Neural crest cell (in vitro differentiated cells): ENCODE measurements at regions not wholly inside any gene's neighbourhood (a gene's known extent, or its start where the extent isn't known, plus 50 kb on each side); places are given as distances from the start of the nearest gene placed in this dataset.
"Not testable (repeated sequence)": the region's sequence is repeated elsewhere in the genome, so short reads cannot be mapped to it uniquely, and the experiment has no call there.

Experiments used
- DNase-seq: peaks from one replicate; pipeline ENCODE4 v3.0.0; 2021; ENCODE audit warnings: low read depth, mixed read lengths, low spot score
- H3K27ac Mint-ChIP-seq: one replicate; pipeline ENCODE4 v1.8.0; 2021; ENCODE audit warnings: mild to moderate bottlenecking, mixed read lengths; ENCODE audit not compliant: unreplicated experiment
- H3K27me3 Mint-ChIP-seq: 2 replicates; pipeline ENCODE4 v1.8.0; 2021; ENCODE audit warnings: low read depth, mild to moderate bottlenecking, mixed read lengths
- H3K36me3 Mint-ChIP-seq: 2 replicates; pipeline ENCODE4 v1.8.0; 2021; ENCODE audit warnings: low read depth, mild to moderate bottlenecking, mixed read lengths
- H3K4me1 Mint-ChIP-seq: 2 replicates; pipeline ENCODE4 v1.8.0; 2021; ENCODE audit warnings: mixed read lengths
- H3K4me3 Mint-ChIP-seq: one replicate; pipeline ENCODE4 v1.8.0; 2021; ENCODE audit warnings: mild to moderate bottlenecking, mixed read lengths
- H3K9me3 Mint-ChIP-seq: 2 replicates; pipeline ENCODE4 v1.8.0; 2021; ENCODE audit warnings: mixed read lengths
- TF ChIP-seq, protein P1 (sequence below): fragments of 200-600 bp; sonication (generic); conservative IDR thresholded peaks from 2 replicates; pipeline ENCODE4 v1.5.0; 2021; ENCODE audit warnings: antibody characterized with exemption, mild to moderate bottlenecking

DNA sequence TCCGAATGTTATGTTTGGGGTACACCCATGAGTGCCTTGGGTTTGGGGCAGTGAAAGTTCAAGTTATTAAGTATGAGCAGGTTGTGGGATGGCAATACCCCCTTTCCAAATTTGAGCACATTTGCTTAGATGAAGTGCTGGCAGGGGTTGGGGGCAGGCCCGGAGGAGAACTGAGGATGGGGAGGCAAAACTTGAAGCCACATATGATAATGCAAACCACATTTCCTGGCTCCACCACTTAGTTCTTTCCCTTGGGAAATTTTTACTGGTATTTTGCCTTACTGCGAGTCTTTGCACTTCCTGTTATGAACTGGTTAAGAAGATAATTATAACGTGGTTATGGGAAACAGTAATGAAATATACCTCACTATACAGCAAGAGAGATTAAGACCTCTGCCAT lies 336.0 kb upstream of the ONECUT1 start:
- Mint-ChIP-seq H3K36me3 (no peaks in the 10 kb centered on the region), H3K4me1 (peaks cover 13% of the 10 kb centered on the region), H3K9me3 (no peaks in the 10 kb centered on the region), H3K27me3 (no peaks in the 10 kb centered on the region), H3K27ac (no peak overlapping the region), H3K4me3 (no peak overlapping the region)
- TF ChIP-seq, protein P1, sequence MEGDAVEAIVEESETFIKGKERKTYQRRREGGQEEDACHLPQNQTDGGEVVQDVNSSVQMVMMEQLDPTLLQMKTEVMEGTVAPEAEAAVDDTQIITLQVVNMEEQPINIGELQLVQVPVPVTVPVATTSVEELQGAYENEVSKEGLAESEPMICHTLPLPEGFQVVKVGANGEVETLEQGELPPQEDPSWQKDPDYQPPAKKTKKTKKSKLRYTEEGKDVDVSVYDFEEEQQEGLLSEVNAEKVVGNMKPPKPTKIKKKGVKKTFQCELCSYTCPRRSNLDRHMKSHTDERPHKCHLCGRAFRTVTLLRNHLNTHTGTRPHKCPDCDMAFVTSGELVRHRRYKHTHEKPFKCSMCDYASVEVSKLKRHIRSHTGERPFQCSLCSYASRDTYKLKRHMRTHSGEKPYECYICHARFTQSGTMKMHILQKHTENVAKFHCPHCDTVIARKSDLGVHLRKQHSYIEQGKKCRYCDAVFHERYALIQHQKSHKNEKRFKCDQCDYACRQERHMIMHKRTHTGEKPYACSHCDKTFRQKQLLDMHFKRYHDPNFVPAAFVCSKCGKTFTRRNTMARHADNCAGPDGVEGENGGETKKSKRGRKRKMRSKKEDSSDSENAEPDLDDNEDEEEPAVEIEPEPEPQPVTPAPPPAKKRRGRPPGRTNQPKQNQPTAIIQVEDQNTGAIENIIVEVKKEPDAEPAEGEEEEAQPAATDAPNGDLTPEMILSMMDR: no peak
- DNase-seq: no peak

GRCh38 chr15:53122818-53123217 lies 332.7 kb upstream of the ONECUT1 start:
- Mint-ChIP-seq H3K9me3 (peaks cover 4% of the 10 kb centered on the region), H3K36me3 (no peaks in the 10 kb centered on the region), H3K4me3 (no peak overlapping the region), H3K4me1 (no peaks in the 10 kb centered on the region), H3K27me3 (no peaks in the 10 kb centered on the region), H3K27ac (no peak overlapping the region)
- TF ChIP-seq, protein P1: no peak
- DNase-seq: no peak

DNA sequence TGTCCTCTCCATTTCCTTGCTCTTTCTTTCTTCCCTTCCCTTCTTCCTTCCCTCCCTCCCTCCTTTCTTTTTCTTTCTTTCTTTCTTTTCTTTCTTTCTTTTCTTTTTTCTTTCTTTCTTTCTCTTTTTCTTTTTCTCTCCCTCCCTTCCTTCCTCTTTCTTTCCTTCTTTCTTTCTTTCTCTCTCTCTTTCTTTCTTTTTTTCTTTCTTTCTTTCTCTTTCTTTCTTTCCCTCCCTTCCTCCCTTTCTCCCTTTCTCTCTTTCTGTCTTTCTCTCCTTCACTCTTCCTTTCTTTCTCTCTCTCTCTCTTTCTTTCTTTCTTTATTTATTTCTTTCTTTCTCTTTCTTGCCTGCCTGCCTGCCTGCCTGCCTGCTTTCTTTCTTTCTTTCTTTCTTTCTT lies 326.8 kb upstream of the ONECUT1 start:
- not testable (repeated sequence) for H3K36me3 Mint-ChIP-seq, H3K4me1 Mint-ChIP-seq, H3K9me3 Mint-ChIP-seq, DNase-seq, H3K27me3 Mint-ChIP-seq, H3K4me3 Mint-ChIP-seq, H3K27ac Mint-ChIP-seq

DNA sequence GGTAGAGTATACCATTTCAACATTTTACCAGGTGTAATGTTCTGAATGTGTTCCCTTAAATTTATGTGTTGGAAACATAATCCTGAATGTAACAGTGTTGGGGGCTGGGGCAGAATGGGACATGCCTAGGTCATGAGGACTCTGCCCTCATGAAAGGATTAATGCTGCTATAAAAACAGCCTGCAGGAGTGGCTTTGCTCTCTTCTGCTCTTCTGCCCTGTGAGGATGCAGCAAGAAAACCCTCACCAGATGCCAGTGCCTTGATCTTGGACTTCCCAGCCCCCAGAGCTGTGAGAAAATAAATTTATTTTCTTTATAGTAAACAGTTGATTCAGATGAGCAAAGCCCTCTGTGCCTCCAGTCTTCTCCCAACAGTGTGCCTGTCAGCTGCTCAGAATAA lies 326.0 kb upstream of the ONECUT1 start:
- H3K4me1 Mint-ChIP-seq: no peaks in the 10 kb centered on the region
- no peak overlapping the region for H3K27ac Mint-ChIP-seq
- H3K4me3 Mint-ChIP-seq: no peak overlapping the region
- H3K36me3 Mint-ChIP-seq: no peaks in the 10 kb centered on the region
- H3K9me3 Mint-ChIP-seq: peaks cover 4% of the 10 kb centered on the region
- H3K27me3 Mint-ChIP-seq: no peaks in the 10 kb centered on the region
- no peak for DNase-seq
- TF ChIP-seq, protein P1: no peak

- no peaks in the 10 kb centered on the region for H3K27me3 Mint-ChIP-seq
- H3K4me3 Mint-ChIP-seq: no peak overlapping the region
- TF ChIP-seq, protein P1: no peak
- no peaks in the 10 kb centered on the region for H3K36me3 Mint-ChIP-seq
- H3K27ac Mint-ChIP-seq: no peak overlapping the region
- H3K9me3 Mint-ChIP-seq: peaks cover 4% of the 10 kb centered on the region
- no peak for DNase-seq
- no peaks in the 10 kb centered on the region for H3K4me1 Mint-ChIP-seq
These were observed 325.4 kb upstream of the ONECUT1 start for GRCh38 chr15:53115563-53115962.

DNA sequence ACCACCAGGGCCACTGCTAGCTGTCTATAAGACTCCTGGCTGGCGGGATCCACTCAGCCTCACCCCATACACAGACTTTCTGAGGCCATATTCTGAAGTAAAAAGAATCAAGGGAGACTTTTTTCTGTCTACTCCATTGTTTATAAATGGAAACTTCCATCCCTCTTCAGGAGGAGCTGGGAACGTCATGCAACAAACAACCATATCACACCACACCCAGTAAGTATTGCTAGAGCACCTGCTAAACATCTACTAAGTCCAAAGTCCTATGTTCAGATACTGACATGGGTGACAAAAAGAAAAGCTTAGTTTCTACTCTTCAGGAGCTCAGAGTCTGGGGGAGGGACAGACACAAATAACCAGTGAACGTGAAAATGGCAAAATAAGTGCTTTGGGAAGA lies 324.8 kb upstream of the ONECUT1 start:
- Mint-ChIP-seq H3K9me3 (peaks cover 4% of the 10 kb centered on the region), H3K36me3 (no peaks in the 10 kb centered on the region), H3K4me1 (no peaks in the 10 kb centered on the region), H3K4me3 (no peak overlapping the region), H3K27ac (no peak overlapping the region), H3K27me3 (no peaks in the 10 kb centered on the region)
- TF ChIP-seq, protein P1: no peak
- DNase-seq: no peak
